GM21619 (cell line): ENCODE measurements at regions not wholly inside any gene's neighbourhood (a gene's known extent, or its start where the extent isn't known, plus 50 kb on each side); places are given as distances from the start of the nearest gene placed in this dataset.

ENCODE experiments used
- ATAC-seq: cut with Tn5 transposase; IDR thresholded peaks from one replicate; pipeline ENCODE4 v1.9.1; 2021; ENCODE audit not compliant: unreplicated experiment

GRCh38 chr2:216808805-216809425 lies 50.9 kb downstream of the TNP1 start:
- ATAC-seq = no peak

- no peak for ATAC-seq
Observed at GRCh38 chr2:216807857-216808272, 52.0 kb downstream of the TNP1 start.

- no peak for ATAC-seq
Observed at GRCh38 chr2:216804357-216805350, 55.2 kb downstream of the TNP1 start.

- no peak for ATAC-seq
Observed at GRCh38 chr2:216803791-216804190, 56.1 kb downstream of the TNP1 start.

- ATAC-seq = no peak
Observed at GRCh38 chr2:216802516-216803215, 57.2 kb downstream of the TNP1 start.

- ATAC-seq = no peak
Observed at GRCh38 chr2:216800836-216801235, 59.0 kb downstream of the TNP1 start.

- ATAC-seq = no peak
Observed at GRCh38 chr2:216799873-216800431, 59.9 kb downstream of the TNP1 start.

- no peak for ATAC-seq
Observed at GRCh38 chr2:216796115-216796840, 63.6 kb downstream of the TNP1 start.

GRCh38 chr2:216793386-216793785 lies 66.5 kb downstream of the TNP1 start:
- ATAC-seq = no peak

GRCh38 chr2:216792222-216793021 lies 67.4 kb downstream of the TNP1 start:
- ATAC-seq = no peak

- no peak for ATAC-seq
Observed at GRCh38 chr2:216791303-216791702, 68.6 kb downstream of the TNP1 start.

GRCh38 chr2:216789081-216789480 lies 70.8 kb downstream of the TNP1 start:
- ATAC-seq = no peak

GRCh38 chr2:216787851-216788540 lies 71.9 kb downstream of the TNP1 start:
- no peak for ATAC-seq

- no peak for ATAC-seq
Observed at GRCh38 chr2:216786676-216787075, 73.2 kb downstream of the TNP1 start.

- ATAC-seq = no peak
Observed at GRCh38 chr2:216784456-216784855, 75.4 kb downstream of the TNP1 start.

GRCh38 chr2:216781709-216782108 lies 78.2 kb downstream of the TNP1 start:
- ATAC-seq = no peak

- ATAC-seq = no peak
Observed at GRCh38 chr2:216780843-216781242, 79.0 kb downstream of the TNP1 start.

- ATAC-seq = peak; percentile 97
Observed at GRCh38 chr2:216777637-216778273, 82.1 kb downstream of the TNP1 start.
